ENCODE measurements at regions not wholly inside any gene's neighbourhood (a gene's known extent, or its start where the extent isn't known, plus 50 kb on each side); places are given as distances from the start of the nearest gene placed in this dataset.

DNA sequence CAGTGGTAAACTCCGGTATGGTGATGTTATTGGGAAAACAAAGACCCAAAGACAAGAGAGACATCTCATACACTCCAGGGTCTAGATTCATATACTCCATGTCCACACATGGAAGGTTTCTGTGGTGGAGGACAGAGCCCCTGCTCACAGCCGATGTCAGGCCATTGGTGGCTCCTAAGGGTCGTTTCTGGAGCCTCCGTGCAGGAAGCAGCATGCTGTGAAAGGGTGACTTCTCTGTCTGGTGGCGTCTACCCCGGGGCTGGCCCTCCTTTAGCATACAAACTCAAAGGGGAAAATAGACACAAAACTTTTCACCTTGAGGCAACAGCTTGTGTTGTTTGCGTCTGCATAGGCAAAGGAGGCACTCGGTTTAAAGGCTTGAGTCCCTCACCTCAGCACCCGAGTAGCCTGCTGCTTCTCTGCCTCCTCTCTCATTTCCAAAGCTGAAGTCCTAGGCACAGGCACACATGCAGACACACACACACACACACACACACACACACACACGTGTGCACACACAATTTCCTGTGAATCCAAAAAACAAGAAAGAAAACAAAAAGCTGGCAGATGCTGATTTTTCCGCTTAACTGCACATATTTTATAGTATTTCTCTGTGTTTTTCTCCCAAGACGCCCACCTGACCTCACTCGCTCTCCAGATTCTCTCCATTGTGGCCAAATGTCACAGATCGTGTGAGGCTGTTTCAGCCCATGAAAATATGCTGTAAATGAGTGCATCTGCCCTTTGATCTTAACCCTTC lies 601.4 kb upstream of the MGMT start:
- DNase-seq (ENCODE audit: low spot score), result no peak
- no peak for FAIRE-seq

DNA sequence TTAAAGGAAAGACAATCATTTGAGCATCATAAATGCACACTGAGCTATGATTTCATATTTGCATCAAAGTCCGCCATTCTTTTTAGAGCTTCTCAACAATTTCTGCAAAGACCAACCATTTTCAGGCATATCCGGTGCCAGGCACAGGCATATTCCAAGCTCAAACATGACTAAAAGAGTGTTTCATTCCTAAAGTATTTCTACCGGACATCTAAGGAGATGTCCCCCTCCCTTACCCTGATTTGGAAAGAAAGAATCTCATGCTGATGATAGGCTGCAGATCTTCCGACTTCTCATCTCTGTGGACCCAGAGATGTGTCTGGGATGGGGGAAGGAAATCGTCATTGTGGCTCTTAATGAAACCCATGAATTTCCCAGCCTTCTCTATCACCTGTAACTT lies 600.5 kb upstream of the MGMT start:
- no peak for FAIRE-seq

DNA sequence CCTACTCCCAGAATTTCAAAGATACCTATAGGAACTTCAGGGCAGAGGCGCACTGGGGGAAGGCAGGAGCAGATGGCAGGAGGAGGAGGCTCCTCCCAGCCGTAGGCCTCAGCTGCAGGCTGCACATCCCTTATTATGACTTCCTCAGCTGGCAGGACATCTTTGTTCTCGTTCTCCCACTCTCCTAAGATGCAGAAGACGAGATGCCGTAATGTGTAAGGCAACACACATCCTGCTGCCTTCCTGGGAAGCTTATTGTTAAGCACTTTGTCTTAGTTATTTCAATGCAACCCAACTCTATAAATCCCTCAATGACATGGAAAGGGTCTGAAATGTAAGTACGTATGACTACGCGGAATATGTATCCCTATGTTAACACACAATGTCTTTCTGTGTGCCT lies 599.8 kb upstream of the MGMT start:
- DNase-seq (ENCODE audit: low spot score) (no peak), FAIRE-seq (no peak)

More for the DNA sequence above, 600.5 kb upstream of the MGMT start:
- no peak for DNase-seq (ENCODE audit: low spot score)

- DNase-seq (ENCODE audit: low spot score), result no peak
- FAIRE-seq, result no peak
Observed at GRCh38 chr10:128867819-128868218, 599.2 kb upstream of the MGMT start.

DNA sequence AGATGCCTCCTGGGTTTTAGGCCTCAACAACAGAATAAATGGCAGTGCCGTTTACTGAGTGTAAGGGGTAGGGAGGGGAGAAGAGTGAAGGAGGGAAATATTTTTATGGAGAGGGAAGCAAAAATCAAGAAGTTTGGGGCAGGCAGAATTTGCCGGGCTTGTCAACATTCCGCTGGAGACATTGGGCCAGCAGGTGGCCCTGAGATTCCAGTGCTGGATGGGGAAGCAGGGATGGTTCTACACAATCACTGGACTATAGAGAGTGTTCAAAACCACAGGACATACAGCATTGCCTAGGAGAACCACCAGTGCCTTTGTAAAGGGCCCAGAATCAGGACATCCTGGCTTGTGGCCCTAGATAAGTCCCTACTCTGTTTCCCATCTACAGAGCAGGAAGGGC lies 598.6 kb upstream of the MGMT start:
- DNase-seq (ENCODE audit: low spot score), result no peak

GRCh38 chr10:128869101-128869749 lies 597.8 kb upstream of the MGMT start:
- FAIRE-seq, result no peak
- no peak for DNase-seq (ENCODE audit: low spot score)

More for the DNA sequence above, 598.6 kb upstream of the MGMT start:
- no peak for FAIRE-seq

GRCh38 chr10:128870830-128871597 lies 596.0 kb upstream of the MGMT start:
- DNase-seq (ENCODE audit: low spot score) (no peak), FAIRE-seq (no peak)

GRCh38 chr10:128871671-128872231 lies 595.3 kb upstream of the MGMT start:
- no peak for FAIRE-seq
- DNase-seq (ENCODE audit: low spot score), result no peak

DNA sequence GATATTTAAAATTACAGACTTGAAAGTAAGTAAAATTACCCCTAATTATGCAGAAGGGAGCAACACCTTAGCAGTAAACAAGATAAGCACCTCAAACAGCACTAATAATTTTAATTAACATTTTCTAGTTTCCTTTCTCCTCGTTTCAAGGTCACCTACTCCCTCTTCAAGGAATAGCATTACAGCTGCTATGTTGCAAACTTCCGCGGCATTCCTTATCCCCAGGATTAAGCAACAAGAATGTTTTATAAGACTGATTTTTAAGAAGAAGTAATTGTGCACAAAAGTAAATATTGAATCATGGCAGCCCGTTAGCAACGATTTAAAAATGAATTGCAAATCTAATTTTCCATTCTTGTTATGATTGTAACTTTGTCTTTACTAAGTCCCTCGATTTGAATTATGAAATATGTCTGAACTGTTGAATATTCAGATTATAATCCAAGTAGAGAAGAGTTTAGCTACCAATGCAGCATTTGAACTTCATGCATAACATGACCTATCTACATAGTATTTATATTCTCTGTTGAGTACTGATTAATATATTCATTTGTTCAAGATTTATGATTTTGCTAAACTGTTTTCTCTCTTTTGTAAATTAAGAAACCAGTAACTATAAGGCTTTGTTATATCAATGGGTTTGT lies 593.5 kb upstream of the MGMT start:
- FAIRE-seq, result no peak
- DNase-seq (ENCODE audit: low spot score), result no peak

- FAIRE-seq, result no peak
Observed at GRCh38 chr10:128874331-128874730, 592.7 kb upstream of the MGMT start.

DNA sequence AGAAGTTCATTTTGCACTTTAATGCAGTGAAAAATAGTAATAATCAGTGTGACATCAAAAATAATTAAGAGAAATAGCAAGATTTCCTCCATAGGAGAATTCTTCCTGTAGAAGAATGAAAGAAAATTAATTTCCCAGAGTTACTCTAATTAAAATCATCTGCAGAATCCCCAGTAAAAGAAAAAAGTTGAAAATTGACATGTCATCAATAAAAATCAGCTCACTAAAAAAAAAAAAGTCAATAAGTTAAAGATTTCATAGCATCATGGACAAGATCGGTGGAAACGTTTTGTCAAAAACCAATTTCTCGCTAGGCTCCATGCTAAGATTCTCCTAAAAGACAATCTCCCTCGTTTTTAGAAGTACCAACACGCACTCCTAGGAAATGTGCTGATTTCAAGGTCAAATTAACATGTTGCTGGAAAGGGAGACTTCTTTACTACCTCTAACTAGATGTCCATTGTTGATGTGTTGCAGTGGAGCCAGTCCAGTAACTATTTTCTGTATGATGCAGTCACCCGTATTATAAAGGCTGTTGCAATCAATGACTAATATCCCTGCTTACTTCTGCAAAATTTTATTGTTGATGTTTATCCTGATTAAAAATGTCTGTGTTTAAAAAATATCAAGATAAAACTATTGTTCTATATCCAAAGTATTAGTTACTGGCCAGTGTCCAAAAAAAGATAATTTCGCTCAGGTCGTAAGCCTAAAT lies 591.9 kb upstream of the MGMT start:
- FAIRE-seq (no peak), DNase-seq (ENCODE audit: low spot score) (no peak)

More at GRCh38 chr10:128874331-128874730, 592.7 kb upstream of the MGMT start:
- no peak for DNase-seq (ENCODE audit: low spot score)

GRCh38 chr10:128875956-128876736 lies 590.9 kb upstream of the MGMT start:
- FAIRE-seq (no peak), DNase-seq (ENCODE audit: low spot score) (no peak)

- FAIRE-seq (no peak), DNase-seq (ENCODE audit: low spot score) (no peak)
Observed at GRCh38 chr10:128877141-128877540, 589.9 kb upstream of the MGMT start.

- DNase-seq (ENCODE audit: low spot score), result no peak
- no peak for FAIRE-seq
Observed at GRCh38 chr10:128877936-128878335, 589.1 kb upstream of the MGMT start.

GRCh38 chr10:128879030-128879429 lies 588.0 kb upstream of the MGMT start:
- no peak for FAIRE-seq

DNA sequence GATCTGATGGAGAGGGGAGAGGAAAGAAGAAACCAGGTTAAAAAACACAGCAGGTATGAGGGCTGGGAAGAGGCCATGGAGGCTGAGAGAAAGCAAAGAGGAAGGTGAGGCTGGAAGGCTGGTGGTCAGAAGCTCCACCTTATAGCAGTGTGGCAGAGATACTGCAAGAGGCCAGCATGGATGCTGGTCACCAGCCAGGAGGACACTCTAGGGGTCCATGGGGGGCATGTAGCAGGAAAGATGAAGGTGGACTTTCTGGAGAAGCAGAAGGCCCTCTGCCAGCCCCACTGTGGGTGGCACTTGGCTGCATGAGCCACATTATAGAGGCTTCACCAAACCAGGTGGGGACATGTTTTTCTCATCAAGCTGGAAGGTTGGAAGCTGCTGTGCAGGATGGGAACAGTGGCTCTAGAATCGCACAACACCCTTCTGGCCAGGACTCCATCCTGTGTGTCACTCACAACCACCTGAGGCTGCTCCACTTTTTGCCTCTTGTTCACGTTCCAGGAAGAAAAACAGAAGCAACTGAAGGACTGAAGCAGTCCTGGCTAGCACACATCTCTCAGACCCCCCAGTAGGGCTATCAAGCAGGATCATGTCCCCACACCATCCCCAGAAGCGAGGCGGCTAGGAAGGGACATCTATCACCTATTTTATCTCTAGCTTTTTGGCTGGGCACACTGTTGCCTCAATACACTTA lies 587.5 kb upstream of the MGMT start:
- no peak for DNase-seq (ENCODE audit: low spot score)
- no peak for FAIRE-seq

More at GRCh38 chr10:128879030-128879429, 588.0 kb upstream of the MGMT start:
- DNase-seq (ENCODE audit: low spot score), result no peak

DNA sequence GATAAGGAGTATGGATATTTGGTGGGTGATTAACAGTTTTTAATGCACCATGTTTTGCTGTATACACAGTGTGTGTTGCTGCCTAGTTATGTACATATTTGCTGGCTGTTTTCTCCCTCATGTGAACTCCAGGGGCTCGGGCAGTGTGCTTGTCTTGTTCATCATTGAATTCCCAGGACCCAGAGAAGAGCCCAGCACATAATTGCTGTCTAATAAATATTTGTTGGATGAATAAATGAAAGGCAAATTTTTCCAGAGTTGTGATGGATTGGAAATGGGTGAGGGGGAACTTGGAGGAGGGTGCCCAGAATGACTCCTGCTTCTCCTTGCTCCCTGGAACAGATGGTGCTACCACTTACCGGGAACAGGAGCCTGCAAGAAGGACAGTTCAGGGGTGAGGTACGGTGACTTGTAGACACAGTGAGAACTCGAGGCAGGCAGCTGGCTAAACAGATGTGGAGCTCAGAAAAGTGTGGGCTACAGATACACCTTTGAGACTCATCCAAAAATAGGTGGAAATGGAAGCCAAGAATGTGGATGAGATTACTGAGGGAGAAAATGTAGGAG lies 586.8 kb upstream of the MGMT start:
- FAIRE-seq (no peak), DNase-seq (ENCODE audit: low spot score) (no peak)

GRCh38 chr10:128881086-128881485 lies 586.0 kb upstream of the MGMT start:
- FAIRE-seq (no peak), DNase-seq (ENCODE audit: low spot score) (no peak)

All from urothelium cell line (cell line).